ENCODE measurements at regions not wholly inside any gene's neighbourhood (a gene's known extent, or its start where the extent isn't known, plus 50 kb on each side); places are given as distances from the start of the nearest gene placed in this dataset.
A peak's percentile ranks its signal among the peaks of the same experiment; 100 is the strongest.

- no peaks in the 10 kb centered on the region for H3K9me3 Mint-ChIP-seq
- H3K36me3 Mint-ChIP-seq (ENCODE audit: low read depth): no peaks in the 10 kb centered on the region
- peak; percentile 24 for DNase-seq
- peaks cover 53% of the 10 kb centered on the region for H3K4me1 Mint-ChIP-seq (ENCODE audit: low read depth)
- H3K27me3 Mint-ChIP-seq (ENCODE audit: insufficient read depth): peaks cover 1% of the 10 kb centered on the region; the same call in 1 of the 2 replicates
- H3K4me3 Mint-ChIP-seq: no peak overlapping the region
- peak overlapping the region; percentile 36 for H3K27ac Mint-ChIP-seq
- TF ChIP-seq, protein P1, sequence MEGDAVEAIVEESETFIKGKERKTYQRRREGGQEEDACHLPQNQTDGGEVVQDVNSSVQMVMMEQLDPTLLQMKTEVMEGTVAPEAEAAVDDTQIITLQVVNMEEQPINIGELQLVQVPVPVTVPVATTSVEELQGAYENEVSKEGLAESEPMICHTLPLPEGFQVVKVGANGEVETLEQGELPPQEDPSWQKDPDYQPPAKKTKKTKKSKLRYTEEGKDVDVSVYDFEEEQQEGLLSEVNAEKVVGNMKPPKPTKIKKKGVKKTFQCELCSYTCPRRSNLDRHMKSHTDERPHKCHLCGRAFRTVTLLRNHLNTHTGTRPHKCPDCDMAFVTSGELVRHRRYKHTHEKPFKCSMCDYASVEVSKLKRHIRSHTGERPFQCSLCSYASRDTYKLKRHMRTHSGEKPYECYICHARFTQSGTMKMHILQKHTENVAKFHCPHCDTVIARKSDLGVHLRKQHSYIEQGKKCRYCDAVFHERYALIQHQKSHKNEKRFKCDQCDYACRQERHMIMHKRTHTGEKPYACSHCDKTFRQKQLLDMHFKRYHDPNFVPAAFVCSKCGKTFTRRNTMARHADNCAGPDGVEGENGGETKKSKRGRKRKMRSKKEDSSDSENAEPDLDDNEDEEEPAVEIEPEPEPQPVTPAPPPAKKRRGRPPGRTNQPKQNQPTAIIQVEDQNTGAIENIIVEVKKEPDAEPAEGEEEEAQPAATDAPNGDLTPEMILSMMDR (IDR thresholded peaks at IDR 0.05): no peak
Observed at GRCh38 chr12:90099288-90099687, 390.6 kb upstream of the ATP2B1 start.

- Mint-ChIP-seq H3K9me3 (no peaks in the 10 kb centered on the region), H3K4me1 (ENCODE audit: low read depth) (peaks cover 51% of the 10 kb centered on the region), H3K27me3 (ENCODE audit: insufficient read depth) (peaks cover 1% of the 10 kb centered on the region; the same call in 1 of the 2 replicates), H3K36me3 (ENCODE audit: low read depth) (no peaks in the 10 kb centered on the region), H3K27ac (no peak overlapping the region; the same call in 1 of the 2 replicates), H3K4me3 (no peak overlapping the region)
- no peak for DNase-seq
- TF ChIP-seq, protein P1 (IDR thresholded peaks at IDR 0.05): no peak
Observed at GRCh38 chr12:90098132-90098779, 389.6 kb upstream of the ATP2B1 start.

DNA sequence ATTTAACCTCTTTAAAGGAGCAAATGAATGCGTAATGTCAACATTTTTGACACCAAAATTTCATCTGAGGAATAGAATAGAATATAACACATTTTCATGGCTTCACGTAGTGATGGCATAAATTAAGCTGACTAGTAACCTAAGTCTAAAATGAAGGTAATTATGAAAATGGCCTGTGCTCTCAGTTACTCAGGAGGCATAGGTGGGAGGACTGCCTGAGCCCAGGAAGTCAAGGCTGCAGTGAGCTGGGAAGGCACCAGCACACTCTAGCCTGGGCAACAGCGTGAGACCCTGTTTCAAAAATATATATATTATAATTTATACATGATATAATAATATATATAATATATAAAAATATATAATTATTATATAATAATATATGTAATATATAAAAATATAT is 383.2 kb upstream of the ATP2B1 start:
- Mint-ChIP-seq H3K36me3 (ENCODE audit: low read depth) (no peaks in the 10 kb centered on the region), H3K27ac (peak overlapping the region; percentile 87; the same call in 1 of the 2 replicates), H3K27me3 (ENCODE audit: insufficient read depth) (peaks cover 1% of the 10 kb centered on the region; the same call in 1 of the 2 replicates), H3K9me3 (no peaks in the 10 kb centered on the region), H3K4me3 (peak overlapping the region; percentile 69), H3K4me1 (ENCODE audit: low read depth) (peaks cover 27% of the 10 kb centered on the region)
- no peak for DNase-seq
- TF ChIP-seq, protein P1 (IDR thresholded peaks at IDR 0.05): no peak

DNA sequence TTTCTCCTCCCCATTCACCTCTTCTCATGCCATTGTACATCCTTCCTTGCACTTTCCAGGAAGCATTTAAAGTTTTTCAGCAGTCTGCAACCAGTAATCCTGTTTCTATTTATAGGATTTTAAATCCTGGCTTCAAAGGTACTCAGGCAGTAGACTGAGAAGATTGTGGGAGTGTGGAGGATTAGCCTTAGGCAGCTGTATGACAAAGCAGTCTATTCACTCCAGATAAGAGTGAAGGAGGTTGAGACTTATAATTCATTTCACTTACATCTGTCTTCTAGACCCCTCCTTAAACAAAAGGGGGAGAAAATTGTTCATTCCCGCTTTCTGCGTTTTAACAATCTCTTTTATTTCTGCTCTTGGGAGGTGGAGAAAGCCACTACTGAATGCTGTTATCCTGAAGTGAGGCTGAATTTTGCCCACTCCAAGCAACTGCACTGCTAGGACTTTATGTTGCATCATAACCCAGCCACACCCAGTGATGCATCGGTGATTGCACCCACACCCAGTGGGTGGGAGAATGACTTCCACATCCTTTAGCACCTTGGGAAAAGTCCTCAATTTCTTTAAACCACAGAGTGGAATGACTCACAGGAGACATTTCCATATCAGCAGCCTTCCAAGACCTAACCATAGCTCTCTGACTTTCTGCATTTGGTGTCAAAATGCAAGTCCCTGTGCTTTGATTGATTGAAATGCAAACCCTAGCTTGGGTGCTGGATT is 382.5 kb upstream of the ATP2B1 start:
- H3K4me1 Mint-ChIP-seq (ENCODE audit: low read depth): peaks cover 35% of the 10 kb centered on the region
- H3K27me3 Mint-ChIP-seq (ENCODE audit: insufficient read depth): peaks cover under 1% of the 10 kb centered on the region; the same call in 1 of the 2 replicates
- TF ChIP-seq, protein P1 (IDR thresholded peaks at IDR 0.05): no peak
- H3K9me3 Mint-ChIP-seq: no peaks in the 10 kb centered on the region
- H3K4me3 Mint-ChIP-seq: peak overlapping the region; percentile 69
- peak overlapping the region; percentile 87 for H3K27ac Mint-ChIP-seq
- no peaks in the 10 kb centered on the region for H3K36me3 Mint-ChIP-seq (ENCODE audit: low read depth)
- DNase-seq: peak; percentile 91

DNA sequence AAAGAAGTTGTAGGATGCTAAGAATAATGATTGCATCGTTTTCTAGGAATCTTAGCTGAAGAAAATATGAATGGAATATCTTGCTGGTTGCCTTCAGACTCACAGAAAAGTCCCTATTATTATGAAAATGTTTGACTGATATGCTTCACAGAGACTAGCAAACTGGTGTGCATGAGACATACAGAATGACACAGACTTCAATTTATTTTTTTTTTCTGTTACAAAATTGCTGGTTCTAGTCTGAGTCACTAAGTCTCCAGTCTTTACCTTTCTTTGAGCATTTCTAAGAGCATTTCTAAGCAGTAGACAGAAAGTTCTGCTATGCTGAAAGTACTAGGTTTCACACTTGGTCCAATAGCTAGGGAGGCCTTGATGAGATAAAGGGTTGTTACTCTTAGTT is 377.6 kb upstream of the ATP2B1 start:
- no peaks in the 10 kb centered on the region; the same call in 1 of the 2 replicates for H3K27me3 Mint-ChIP-seq (ENCODE audit: insufficient read depth)
- no peaks in the 10 kb centered on the region for H3K9me3 Mint-ChIP-seq
- DNase-seq: no peak
- H3K4me3 Mint-ChIP-seq: no peak overlapping the region
- TF ChIP-seq, protein P1 (IDR thresholded peaks at IDR 0.05): no peak
- no peaks in the 10 kb centered on the region for H3K36me3 Mint-ChIP-seq (ENCODE audit: low read depth)
- peaks cover 47% of the 10 kb centered on the region for H3K4me1 Mint-ChIP-seq (ENCODE audit: low read depth)
- no peak overlapping the region for H3K27ac Mint-ChIP-seq
